LNCaP clone FGC (cell line): ENCODE measurements at regions not wholly inside any gene's neighbourhood (a gene's known extent, or its start where the extent isn't known, plus 50 kb on each side); places are given as distances from the start of the nearest gene placed in this dataset.
"Not testable (repeated sequence)": the region's sequence is repeated elsewhere in the genome, so short reads cannot be mapped to it uniquely, and the experiment has no call there.

Experiments
- DNase-seq: peaks from one replicate; pipeline ENCODE4 v3.0.0-alpha.2; 2011; ENCODE audit warnings: low read depth
- H3K4me3 ChIP-seq: 2 replicates; pipeline ENCODE4 v1.5.1; 2011; ENCODE audit warnings: mild to moderate bottlenecking, low read depth, low read length, control low read depth
- CTCF ChIP-seq: IDR thresholded peaks from 2 replicates; pipeline ENCODE4 v1.5.1; 2012; ENCODE audit warnings: mild to moderate bottlenecking; ENCODE audit not compliant: control insufficient read depth, insufficient read depth; ENCODE audit errors: extremely low read depth

- DNase-seq = no peak
- H3K4me3 ChIP-seq = no peak overlapping the region
- no peak for TF ChIP-seq CTCF
Observed at GRCh38 chr4:3879681-3880614, 113.8 kb downstream of the ADRA2C start.

GRCh38 chr4:3880615-3881120 lies 114.5 kb downstream of the ADRA2C start:
- DNase-seq = peak; percentile 15
- no peak overlapping the region for H3K4me3 ChIP-seq
- peak; percentile 95 for TF ChIP-seq CTCF

GRCh38 chr4:3882316-3882885 lies 116.2 kb downstream of the ADRA2C start:
- not testable (repeated sequence) for H3K4me3 ChIP-seq, DNase-seq

GRCh38 chr4:3884261-3884660 lies 118.1 kb downstream of the ADRA2C start:
- not testable (repeated sequence) for DNase-seq, H3K4me3 ChIP-seq

GRCh38 chr4:3893590-3893989 lies 127.4 kb downstream of the ADRA2C start:
- peak; percentile 32 for TF ChIP-seq CTCF
- not testable (repeated sequence) for DNase-seq, H3K4me3 ChIP-seq

GRCh38 chr4:3894086-3894959 lies 128.1 kb downstream of the ADRA2C start:
- H3K4me3 ChIP-seq, DNase-seq: not testable (repeated sequence)

- no peak for DNase-seq
- no peak overlapping the region for H3K4me3 ChIP-seq
- no peak for TF ChIP-seq CTCF
Observed at GRCh38 chr4:3896441-3896840, 130.3 kb downstream of the ADRA2C start.

- H3K4me3 ChIP-seq, DNase-seq: not testable (repeated sequence)
Observed at GRCh38 chr4:3896871-3897578, 130.8 kb downstream of the ADRA2C start.
